ENCODE measurements at regions not wholly inside any gene's neighbourhood (a gene's known extent, or its start where the extent isn't known, plus 50 kb on each side); places are given as distances from the start of the nearest gene placed in this dataset.
A peak's percentile ranks its signal among the peaks of the same experiment; 100 is the strongest.
"Not testable (repeated sequence)": the region's sequence is repeated elsewhere in the genome, so short reads cannot be mapped to it uniquely, and the experiment has no call there.

- no peaks in the 10 kb centered on the region for H3K4me1 Mint-ChIP-seq
- no peak for DNase-seq
- no peaks in the 10 kb centered on the region for H3K9me3 Mint-ChIP-seq
- POLR2A ChIA-PET: no interaction called here
- H3K4me3 Mint-ChIP-seq: no peak overlapping the region
- H3K27ac Mint-ChIP-seq: no peak overlapping the region
- no peaks in the 10 kb centered on the region for H3K36me3 Mint-ChIP-seq (ENCODE audit: low read depth)
- CTCF ChIA-PET: interaction anchor here (0.6 kb wide), 1 partner anchor 634 kb away, joined by 7 read pairs; no protein-coding TSS in a partner anchor
- no peaks in the 10 kb centered on the region for H3K27me3 Mint-ChIP-seq
These were observed 499.6 kb downstream of the RFPL4B start for GRCh38 chr6:112846681-112847080.

GRCh38 chr6:112851146-112851545, 504.0 kb downstream of the RFPL4B start:
- no peaks in the 10 kb centered on the region for H3K36me3 Mint-ChIP-seq (ENCODE audit: low read depth)
- no peaks in the 10 kb centered on the region for H3K4me1 Mint-ChIP-seq
- no peaks in the 10 kb centered on the region for H3K27me3 Mint-ChIP-seq
- CTCF ChIA-PET: no interaction called here
- no peaks in the 10 kb centered on the region for H3K9me3 Mint-ChIP-seq
- H3K4me3 Mint-ChIP-seq: no peak overlapping the region
- POLR2A ChIA-PET: no interaction called here
- H3K27ac Mint-ChIP-seq: no peak overlapping the region
- DNase-seq: no peak

GRCh38 chr6:112853162-112853561, 506.0 kb downstream of the RFPL4B start:
- ChIA-PET POLR2A (no interaction called here), CTCF (no interaction called here)
- Mint-ChIP-seq H3K27me3 (no peaks in the 10 kb centered on the region), H3K36me3 (ENCODE audit: low read depth) (no peaks in the 10 kb centered on the region), H3K27ac (no peak overlapping the region), H3K4me1 (no peaks in the 10 kb centered on the region), H3K4me3 (no peak overlapping the region), H3K9me3 (no peaks in the 10 kb centered on the region)
- no peak for DNase-seq

GRCh38 chr6:112863753-112864152, 516.6 kb downstream of the RFPL4B start:
- ChIA-PET CTCF (no interaction called here), POLR2A (no interaction called here)
- no peaks in the 10 kb centered on the region for H3K4me1 Mint-ChIP-seq
- H3K36me3 Mint-ChIP-seq (ENCODE audit: low read depth): no peaks in the 10 kb centered on the region
- H3K9me3 Mint-ChIP-seq: no peaks in the 10 kb centered on the region
- no peak overlapping the region for H3K27ac Mint-ChIP-seq
- H3K4me3 Mint-ChIP-seq: no peak overlapping the region
- no peak for DNase-seq
- H3K27me3 Mint-ChIP-seq: no peaks in the 10 kb centered on the region

DNA sequence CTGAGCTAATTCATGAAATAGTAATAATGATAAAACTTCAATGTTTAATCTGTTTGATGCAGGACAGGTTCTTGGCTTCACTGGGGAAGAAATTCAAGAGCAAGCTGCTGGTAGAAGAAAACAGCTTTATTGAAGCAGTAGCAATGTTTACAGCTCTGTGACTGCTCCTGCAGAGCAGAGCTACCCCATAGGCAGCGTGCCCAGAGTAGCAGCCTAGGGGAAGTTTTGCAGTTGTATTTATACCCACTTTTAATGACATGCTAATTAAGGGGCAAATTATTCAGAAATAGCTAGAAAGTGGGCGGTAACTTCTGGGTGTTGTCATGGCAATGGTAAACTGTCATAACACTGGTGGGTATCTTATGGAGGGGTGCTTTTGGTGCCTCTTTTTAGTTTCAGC, 518.0 kb downstream of the RFPL4B start:
- no peak overlapping the region for H3K27ac Mint-ChIP-seq

DNA sequence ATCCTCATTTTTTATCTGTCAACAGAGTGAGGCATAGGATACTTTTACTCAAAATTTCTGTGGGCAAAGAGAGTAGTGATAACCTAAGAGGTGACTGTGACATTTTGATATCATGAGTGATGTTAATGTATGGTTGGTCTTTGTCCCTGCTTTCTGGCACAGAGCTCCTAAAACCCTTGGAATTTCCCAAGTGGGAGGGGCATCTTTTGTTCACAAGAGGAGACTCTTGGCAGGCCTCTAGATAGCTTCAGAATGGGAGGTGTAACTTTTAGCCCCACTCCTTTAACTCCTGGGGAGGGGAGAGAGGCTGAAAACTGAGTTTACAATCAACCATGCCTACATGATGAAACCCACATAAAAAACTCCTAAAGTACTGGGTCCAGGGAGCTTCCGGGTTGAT, 527.8 kb downstream of the RFPL4B start:
- no peaks in the 10 kb centered on the region for H3K36me3 Mint-ChIP-seq (ENCODE audit: low read depth)

More for the DNA sequence above, 518.0 kb downstream of the RFPL4B start:
- no peak for DNase-seq
- Mint-ChIP-seq H3K4me3 (no peak overlapping the region), H3K36me3 (ENCODE audit: low read depth) (no peaks in the 10 kb centered on the region), H3K4me1 (no peaks in the 10 kb centered on the region), H3K9me3 (no peaks in the 10 kb centered on the region), H3K27me3 (no peaks in the 10 kb centered on the region)
- POLR2A ChIA-PET: no interaction called here
- CTCF ChIA-PET: no interaction called here

DNA sequence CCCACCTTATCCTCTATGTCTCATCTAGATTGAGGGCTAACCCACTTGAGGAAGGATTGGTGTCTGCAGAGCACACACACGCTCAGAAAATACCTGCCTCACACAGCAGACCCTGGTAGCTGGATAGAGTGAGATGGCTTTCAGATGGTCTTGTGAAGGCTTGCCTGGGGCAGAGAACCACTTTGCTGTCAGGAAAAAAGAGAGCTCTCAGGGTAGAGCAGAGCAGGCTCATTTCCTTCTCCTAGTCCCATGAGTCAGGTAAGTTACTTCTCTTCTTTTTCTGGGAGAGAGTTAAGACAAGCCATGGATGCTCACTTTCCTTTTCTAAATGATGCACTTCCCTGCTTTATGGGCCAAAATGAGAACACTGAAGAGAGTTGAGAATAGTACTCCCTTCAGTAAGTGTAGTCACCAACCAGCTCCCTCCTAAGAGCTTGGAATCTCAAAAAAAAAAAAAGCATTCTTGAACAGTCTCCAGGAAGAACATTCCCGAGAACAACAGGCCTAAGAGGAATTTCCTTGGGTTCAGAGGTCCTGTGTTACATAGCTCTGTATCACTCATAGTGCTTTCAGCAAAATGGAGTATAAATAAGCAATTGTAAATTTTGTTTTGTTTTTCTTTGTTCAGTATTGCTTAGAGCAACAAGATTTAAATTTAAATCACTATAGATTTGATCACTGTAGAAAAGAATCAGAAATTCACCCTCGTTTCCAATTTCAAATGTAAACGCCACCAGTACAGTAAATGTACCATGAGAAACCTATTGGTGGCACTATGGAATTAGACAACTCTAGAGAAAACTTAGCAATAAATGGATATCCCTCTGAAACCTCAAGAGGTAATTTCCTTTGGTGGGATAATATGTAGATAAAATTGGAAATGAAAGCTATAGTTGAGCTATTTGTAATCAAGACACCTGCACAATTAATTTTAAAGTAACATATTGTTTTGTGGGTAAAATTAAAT, 530.3 kb downstream of the RFPL4B start:
- Mint-ChIP-seq H3K4me3 (no peak overlapping the region), H3K27me3 (no peaks in the 10 kb centered on the region), H3K27ac (no peak overlapping the region), H3K36me3 (ENCODE audit: low read depth) (no peaks in the 10 kb centered on the region), H3K9me3 (no peaks in the 10 kb centered on the region), H3K4me1 (no peaks in the 10 kb centered on the region)
- ChIA-PET POLR2A (no interaction called here), CTCF (no interaction called here)
- no peak for DNase-seq

More for the DNA sequence above, 527.8 kb downstream of the RFPL4B start:
- ChIA-PET CTCF (no interaction called here), POLR2A (no interaction called here)
- no peaks in the 10 kb centered on the region for H3K9me3 Mint-ChIP-seq
- H3K27ac Mint-ChIP-seq: no peak overlapping the region
- no peak overlapping the region for H3K4me3 Mint-ChIP-seq
- H3K4me1 Mint-ChIP-seq: no peaks in the 10 kb centered on the region
- H3K27me3 Mint-ChIP-seq: no peaks in the 10 kb centered on the region
- DNase-seq: no peak

DNA sequence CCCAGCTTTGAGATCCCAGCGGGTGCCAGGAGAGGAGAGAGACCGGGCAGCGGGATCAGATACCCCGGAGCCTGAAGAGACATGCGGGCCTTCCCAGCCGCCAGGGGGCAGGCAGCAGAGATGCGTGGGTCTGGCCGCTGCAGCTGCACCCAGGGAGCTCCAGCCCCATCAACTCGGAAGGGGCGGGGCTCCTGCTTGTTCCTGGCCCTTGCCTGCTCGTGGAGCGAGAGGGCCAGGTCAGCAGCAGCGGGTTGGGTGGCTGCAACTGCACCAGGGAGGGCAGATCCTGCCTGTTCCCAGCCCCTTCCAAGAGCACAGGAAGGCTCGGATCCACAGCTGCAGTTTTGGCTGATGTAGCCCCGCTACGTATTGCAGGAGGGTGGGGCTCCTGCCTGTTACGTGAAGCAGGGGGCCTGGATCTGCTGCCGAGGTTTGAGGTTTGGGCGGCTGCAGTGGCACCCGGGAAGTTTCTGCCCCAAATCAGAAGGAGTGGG, 532.8 kb downstream of the RFPL4B start:
- H3K27me3 Mint-ChIP-seq: no peaks in the 10 kb centered on the region
- CTCF ChIA-PET: interaction anchor here (0.6 kb wide), 1 partner anchor 1558 kb away, joined by 4 read pairs; no protein-coding TSS in a partner anchor
- peak; percentile 20 for DNase-seq
- H3K4me1 Mint-ChIP-seq: no peaks in the 10 kb centered on the region
- no peak overlapping the region for H3K4me3 Mint-ChIP-seq
- H3K27ac Mint-ChIP-seq: no peak overlapping the region
- POLR2A ChIA-PET: no interaction called here
- H3K9me3 Mint-ChIP-seq: no peaks in the 10 kb centered on the region
- no peaks in the 10 kb centered on the region for H3K36me3 Mint-ChIP-seq (ENCODE audit: low read depth)

- Mint-ChIP-seq H3K9me3 (no peaks in the 10 kb centered on the region), H3K27ac (no peak overlapping the region), H3K4me3 (no peak overlapping the region), H3K4me1 (no peaks in the 10 kb centered on the region), H3K36me3 (ENCODE audit: low read depth) (no peaks in the 10 kb centered on the region), H3K27me3 (no peaks in the 10 kb centered on the region)
- POLR2A ChIA-PET: no interaction called here
- DNase-seq: no peak
- CTCF ChIA-PET: no interaction called here
These were observed 533.9 kb downstream of the RFPL4B start for GRCh38 chr6:112881027-112881426.

- Mint-ChIP-seq H3K4me3 (no peak overlapping the region), H3K4me1 (no peaks in the 10 kb centered on the region), H3K9me3 (no peaks in the 10 kb centered on the region), H3K27ac (no peak overlapping the region), H3K27me3 (no peaks in the 10 kb centered on the region), H3K36me3 (ENCODE audit: low read depth) (no peaks in the 10 kb centered on the region)
- POLR2A ChIA-PET: no interaction called here
- CTCF ChIA-PET: no interaction called here
- no peak for DNase-seq
These were observed 535.0 kb downstream of the RFPL4B start for GRCh38 chr6:112881828-112882780.

GRCh38 chr6:112883095-112883494, 536.0 kb downstream of the RFPL4B start:
- Mint-ChIP-seq H3K4me1 (no peaks in the 10 kb centered on the region), H3K27me3 (no peaks in the 10 kb centered on the region), H3K4me3 (no peak overlapping the region)

GRCh38 chr6:112886415-112886814, 539.3 kb downstream of the RFPL4B start:
- H3K4me3 Mint-ChIP-seq: no peak overlapping the region
- no peaks in the 10 kb centered on the region for H3K36me3 Mint-ChIP-seq (ENCODE audit: low read depth)
- H3K9me3 Mint-ChIP-seq: no peaks in the 10 kb centered on the region
- CTCF ChIA-PET: no interaction called here
- H3K27me3 Mint-ChIP-seq: no peaks in the 10 kb centered on the region
- POLR2A ChIA-PET: no interaction called here
- H3K4me1 Mint-ChIP-seq: no peaks in the 10 kb centered on the region
- no peak overlapping the region for H3K27ac Mint-ChIP-seq
- no peak for DNase-seq

More at GRCh38 chr6:112883095-112883494, 536.0 kb downstream of the RFPL4B start:
- Mint-ChIP-seq H3K36me3 (ENCODE audit: low read depth) (no peaks in the 10 kb centered on the region), H3K27ac (no peak overlapping the region), H3K9me3 (no peaks in the 10 kb centered on the region)
- POLR2A ChIA-PET: no interaction called here
- CTCF ChIA-PET: no interaction called here
- DNase-seq: no peak

GRCh38 chr6:112887424-112887823, 540.3 kb downstream of the RFPL4B start:
- POLR2A ChIA-PET; CTCF ChIA-PET; H3K4me1 Mint-ChIP-seq; H3K36me3 Mint-ChIP-seq (ENCODE audit: low read depth); H3K9me3 Mint-ChIP-seq; H3K27me3 Mint-ChIP-seq; DNase-seq; H3K27ac Mint-ChIP-seq; H3K4me3 Mint-ChIP-seq: not testable (repeated sequence)
